GM21360 (cell line): ENCODE measurements at regions not wholly inside any gene's neighbourhood (a gene's known extent, or its start where the extent isn't known, plus 50 kb on each side); places are given as distances from the start of the nearest gene placed in this dataset.

Experiments
- ATAC-seq: cut with Tn5 transposase; IDR thresholded peaks from one replicate; pipeline ENCODE4 v1.9.1; 2021; ENCODE audit warnings: mild to moderate bottlenecking, moderate library complexity; ENCODE audit not compliant: unreplicated experiment

DNA sequence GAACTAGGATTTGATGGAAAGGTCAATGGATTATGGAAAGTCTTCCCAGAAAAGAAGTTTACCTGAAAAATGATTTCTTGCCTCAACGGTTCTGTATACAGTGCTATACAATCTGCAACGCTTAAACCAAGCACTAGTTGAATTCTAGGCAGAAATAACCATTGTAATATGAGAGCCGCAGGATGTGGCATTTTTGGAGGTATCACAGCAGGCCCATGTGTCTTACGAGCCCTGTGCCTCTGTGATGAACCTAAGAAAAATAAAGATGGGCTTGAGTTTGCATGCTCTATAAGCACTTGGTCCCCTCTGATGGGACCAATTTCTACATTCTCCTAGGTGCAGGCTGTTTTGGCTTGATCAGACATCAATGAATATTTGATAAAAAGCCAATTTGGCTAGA, 78.7 kb upstream of the RFC3 start:
- no peak for ATAC-seq

DNA sequence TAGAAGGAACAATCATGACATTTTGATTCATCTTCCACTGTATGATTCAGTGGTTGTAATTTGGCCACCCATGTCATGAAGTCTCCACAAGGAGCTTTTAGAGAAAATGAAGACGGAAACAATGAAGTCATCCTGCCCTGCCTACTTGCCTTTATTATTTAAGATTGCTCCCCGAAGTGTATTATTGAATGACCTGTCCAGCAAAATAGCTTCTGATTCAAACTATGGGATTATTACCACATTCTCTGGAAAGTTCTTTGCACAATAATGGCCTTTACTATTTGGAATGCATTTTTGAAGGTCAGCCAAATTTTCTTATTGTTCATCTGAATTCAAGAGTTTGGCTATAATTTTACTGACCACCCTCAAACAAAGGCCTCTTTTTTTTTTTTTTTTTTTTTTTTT, 77.8 kb upstream of the RFC3 start:
- ATAC-seq, result no peak

DNA sequence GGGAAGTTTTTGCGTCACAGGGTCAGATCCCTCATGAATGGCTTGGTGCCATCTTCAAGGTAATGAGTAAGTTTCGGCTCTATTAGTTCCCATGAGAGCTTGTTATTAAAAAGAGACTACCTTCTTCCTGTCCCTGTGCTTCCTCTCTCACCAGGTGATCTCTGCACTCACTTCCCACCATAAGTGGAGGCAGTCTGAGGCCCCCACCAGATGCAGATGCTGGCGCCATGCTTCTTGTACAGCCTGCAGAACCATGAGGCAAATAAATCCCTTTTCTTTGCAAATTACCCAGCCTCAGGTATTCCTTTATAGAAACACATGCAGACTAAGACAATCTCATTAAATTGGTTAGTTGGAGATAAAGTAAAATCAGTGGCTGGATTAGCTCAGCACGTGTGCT, 75.6 kb upstream of the RFC3 start:
- no peak for ATAC-seq

DNA sequence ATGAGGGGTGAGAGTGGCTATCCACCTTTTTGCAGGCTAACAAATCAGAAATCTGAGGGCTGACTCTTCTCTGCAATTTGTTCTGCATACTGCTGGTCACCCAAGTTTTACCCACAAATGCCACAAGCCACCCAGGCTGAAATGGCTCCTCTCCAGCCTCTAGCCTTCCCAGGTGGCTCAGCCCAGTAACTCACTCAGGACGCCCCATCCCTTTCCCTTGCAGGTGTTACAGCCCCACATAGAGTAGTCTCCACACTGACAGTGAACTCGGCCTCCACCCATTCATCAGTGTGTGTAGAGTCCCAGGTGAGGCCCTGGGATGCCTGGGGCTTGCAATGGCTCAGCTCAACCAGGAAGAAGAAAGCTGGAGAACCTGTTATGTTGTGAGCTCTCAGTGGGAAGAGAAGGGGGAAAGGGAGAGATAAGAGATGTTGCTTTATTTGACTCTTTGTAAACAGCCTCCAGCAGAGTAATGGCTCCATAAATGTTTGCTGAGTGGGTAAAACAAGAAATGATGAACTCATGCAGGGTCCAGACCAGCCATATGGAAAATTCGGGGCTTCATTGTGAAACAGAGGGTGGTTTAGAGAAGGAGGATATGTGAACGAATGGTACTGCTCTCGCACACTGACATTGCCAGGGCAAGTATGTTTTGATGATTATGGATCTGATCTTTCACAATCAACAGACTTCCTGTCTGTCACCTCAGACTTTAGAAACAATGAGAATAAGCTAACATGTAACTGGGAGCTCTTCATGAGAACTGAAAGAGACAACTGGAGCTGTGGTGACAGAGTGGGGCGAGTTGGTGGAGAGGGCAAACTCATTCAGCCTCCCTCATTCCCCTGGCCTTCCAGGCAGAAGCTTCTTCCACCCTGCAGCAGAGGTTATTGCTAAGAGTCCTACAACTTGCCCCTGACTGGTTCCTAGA, 74.2 kb upstream of the RFC3 start:
- ATAC-seq, result peak; percentile 70

DNA sequence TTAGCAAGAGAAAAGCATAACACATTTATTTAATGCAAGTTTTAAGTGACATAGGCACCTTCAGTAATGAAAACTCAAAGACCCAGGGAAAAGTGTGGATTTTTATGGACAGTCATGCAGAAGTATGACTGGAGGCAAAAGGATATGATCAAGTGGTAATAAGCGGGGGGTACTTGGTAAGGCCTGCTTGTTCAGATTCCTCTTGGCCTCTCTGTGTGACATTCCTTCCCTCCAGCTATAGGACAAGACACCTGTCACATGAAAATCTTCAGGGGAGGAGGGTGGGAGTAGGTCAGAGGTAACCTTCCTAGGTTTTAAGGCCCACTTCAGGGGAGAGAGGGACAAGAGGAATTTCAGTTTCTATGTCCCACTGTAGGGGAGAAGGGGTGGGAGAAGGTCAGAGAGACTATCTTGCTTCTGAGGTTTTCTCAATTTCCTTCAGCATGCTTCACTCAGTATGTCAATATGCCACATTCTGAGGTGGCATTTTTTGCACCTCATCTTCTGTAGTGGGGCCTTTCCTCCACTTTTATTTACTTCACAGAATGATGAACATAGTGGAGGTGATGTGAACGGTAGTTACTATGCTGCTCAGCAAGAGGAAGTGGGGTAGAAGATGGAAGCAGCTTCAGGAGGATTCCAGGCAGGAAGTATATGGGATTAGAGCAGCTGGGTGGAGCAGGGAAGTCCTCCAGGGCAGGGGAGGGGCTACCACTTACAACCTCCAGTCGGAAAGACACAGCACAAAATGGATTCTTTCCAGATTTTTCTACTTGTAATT, 73.2 kb upstream of the RFC3 start:
- ATAC-seq, result no peak

DNA sequence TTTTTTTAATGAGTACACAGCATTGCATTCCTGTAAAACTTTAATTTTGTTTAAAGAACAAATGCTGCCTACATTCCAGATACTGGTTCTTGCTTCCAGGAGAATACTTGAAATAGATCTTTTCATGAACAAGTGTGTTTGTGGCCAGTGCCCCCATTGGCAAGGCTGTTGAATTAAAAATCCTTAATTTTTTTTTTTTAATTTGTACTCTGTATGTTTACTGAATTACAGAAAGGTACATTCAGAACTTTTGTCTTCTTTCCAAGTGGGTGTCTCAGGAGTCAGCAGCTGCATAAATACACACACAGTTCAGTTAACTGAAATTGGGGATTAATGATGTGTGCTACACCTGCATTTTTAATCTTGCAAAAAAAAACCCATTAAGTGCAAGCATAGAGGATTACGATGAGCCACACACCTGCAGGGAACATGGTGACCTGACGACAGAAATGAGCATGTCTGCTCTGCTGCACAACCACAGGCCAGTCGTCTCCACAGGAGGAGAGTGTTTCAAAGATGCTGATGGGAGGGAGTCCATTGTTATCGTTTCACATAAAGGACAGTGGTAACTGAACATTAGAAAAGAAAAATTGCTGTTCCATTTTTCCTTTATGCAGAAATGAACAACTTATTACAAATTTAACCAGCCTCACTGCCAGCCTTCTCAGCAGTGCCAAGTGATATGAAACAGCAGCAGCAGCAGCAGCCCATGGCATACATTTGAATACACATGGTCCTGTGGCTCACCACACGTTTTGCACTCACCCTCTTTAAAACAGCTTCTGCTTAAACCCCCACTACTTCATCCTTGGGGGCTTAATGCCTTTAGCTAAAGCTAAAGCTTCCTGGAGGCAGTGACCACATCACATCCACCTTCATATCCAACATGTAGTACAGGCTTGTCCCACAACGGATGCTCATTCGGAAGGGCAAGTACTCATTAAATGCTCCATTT, 72.3 kb upstream of the RFC3 start:
- no peak for ATAC-seq

DNA sequence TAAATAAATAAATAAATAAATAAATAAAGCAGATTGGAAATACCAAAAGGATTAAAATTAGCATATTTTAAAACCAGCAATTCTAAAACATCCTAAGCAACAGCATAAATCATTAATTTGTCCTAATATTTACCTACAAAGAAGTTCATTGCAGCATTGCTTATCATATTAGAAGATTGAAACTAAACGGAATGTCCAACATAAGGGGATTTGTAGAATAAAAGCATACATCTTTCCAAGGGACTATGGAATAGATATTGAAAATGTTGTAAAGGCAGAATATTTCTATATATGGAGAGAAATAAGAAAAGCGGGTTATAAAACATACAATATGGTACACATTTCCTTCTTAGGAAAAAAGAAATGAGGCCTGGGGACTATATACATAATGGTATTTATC, 71.1 kb upstream of the RFC3 start:
- no peak for ATAC-seq

DNA sequence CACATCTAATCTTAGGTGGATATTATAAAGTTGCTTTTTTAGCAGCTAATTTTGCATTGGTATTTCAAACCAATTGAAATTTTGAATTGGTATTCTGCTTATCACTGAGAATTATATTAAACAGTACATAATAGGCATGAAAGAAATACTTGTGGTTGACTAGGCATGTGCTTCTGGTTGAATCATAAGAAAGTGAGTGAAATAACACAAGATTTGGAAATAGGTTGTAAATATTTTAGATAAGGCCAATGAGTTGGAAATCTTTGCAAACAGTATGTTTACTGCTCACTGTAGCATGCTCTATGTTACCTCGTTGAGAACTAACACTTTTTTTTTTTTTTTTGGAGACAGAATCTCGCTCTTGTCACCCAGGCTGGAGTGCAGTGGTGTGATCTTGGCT, 66.8 kb upstream of the RFC3 start:
- ATAC-seq, result no peak

DNA sequence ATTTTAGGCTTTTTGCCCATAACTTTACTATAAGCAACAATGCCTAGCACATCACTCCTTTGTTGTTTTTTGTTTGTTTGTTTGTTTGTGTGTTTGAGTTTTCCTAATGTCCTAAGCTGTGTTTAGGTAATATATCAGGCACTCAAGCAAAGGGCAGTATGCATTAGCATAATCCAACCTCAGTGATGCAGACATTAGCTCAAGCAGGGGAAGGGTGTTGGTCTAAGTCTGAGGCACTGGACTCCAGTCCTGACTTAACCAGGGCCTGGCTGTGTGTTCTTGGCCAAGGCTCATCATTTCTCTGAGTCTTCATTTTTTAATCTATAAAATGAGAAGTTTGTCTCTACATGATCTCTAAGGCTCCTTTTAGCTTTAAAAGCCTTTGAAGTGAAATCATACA, 65.9 kb upstream of the RFC3 start:
- ATAC-seq, result no peak

DNA sequence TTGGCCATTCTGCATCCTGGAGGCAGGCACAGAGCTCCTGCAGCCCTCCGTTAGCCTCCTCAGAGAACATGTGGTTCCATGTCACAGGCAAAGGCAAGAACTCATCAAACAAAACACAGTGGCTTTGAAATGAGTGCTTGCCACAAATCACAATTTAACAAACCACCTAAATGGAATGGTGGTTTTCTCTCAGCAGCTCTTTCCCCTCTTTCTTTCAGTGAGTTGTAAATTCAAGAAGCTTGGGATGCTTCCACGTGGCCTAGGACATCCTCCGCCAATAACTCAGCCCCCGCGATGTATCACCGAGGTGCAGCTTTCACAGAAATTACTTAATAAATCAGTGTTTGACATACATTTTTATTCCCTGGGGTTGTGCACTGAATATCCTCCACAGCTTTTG, 65.4 kb upstream of the RFC3 start:
- ATAC-seq, result no peak

DNA sequence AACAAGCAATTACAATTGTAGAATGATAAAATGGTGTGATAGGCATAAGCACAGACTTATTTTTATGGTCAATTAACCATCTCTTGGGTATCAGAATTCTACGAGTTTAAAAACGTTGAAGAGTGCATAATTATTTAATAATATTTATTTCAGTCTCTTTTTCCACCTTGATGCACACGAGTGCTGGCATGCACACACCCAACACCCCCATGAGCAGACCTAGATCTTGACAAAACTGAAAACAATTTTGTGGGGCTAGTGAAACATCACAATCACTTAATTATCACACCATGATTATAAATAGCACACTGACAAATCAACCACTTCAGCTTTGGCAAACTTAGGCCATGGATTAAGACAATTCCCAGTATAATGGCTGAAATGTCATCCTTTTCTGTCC, 61.0 kb upstream of the RFC3 start:
- no peak for ATAC-seq

DNA sequence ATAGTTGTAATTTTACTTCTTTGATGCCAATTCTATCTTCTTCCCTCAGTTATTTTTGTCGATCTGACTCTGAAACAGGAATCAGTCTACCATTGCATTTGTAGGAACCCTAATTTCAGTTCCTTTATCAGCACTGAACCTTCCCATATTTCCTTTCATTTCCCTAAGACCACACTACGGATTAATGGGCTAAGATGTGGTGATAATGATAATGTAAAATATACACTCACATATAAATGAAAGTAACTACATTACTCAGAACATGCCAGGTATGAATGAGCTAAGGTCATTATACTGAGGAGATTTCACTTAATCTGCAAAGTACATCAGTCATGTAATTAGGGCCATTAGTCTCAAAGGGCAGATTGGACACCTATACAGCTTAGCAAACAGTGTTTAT, 60.2 kb upstream of the RFC3 start:
- ATAC-seq, result peak; percentile 72

DNA sequence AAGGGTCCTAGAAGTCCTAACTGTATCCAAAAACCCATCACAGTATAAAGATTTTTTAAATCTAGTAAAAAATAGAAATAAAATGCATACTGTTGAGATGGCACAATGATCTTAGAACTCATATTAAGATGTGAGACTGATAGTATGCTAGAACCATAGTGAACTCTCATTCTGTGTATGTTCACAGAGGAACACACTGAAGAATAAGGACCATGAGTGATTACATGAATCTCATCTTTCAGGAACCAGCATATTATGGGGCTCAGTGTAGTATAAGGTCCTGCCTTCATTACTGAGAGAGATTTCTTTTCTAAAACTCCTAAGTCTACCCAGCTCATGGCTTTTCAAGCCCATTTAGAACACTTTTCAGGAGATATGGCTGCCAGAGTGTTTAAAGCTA, 59.8 kb upstream of the RFC3 start:
- ATAC-seq, result peak; percentile 61

DNA sequence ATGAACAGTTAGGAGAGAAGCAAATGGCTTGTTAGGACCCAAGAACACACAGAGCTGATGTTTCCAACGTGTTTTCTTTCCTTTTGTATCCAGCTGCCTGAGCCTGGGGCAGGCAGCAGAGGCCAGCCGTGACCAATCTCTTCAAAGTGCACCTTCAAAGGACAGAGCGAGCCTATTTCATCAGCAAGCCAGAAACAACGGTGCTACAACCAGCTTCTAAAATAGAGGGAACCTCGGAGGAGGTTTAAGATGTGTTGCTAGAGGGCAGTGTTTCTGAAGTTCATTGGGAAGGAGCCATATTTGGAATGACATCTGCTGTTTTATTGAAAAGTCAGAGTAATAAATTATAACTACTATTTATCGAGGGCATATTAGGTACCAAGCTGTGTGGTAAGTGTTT, 56.2 kb upstream of the RFC3 start:
- ATAC-seq, result no peak

DNA sequence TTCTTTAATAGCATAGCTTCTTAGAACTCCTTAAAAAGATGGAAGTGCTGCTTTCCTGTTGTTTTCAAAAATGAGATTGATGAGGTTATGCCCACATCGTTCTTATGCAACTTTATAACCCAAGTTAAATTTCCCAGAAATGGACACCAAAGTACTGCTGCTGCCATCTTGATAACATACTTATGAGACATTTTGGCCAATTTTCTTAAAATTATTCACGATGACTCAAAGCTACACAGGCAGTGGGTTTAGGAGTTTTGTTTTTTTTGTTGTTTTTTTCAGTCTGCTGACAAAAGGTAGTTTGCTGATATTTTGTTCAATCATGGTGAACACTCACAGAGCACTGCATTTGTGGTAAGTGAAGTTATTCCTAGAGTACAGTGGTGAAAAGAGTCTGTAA, 54.9 kb upstream of the RFC3 start:
- no peak for ATAC-seq

DNA sequence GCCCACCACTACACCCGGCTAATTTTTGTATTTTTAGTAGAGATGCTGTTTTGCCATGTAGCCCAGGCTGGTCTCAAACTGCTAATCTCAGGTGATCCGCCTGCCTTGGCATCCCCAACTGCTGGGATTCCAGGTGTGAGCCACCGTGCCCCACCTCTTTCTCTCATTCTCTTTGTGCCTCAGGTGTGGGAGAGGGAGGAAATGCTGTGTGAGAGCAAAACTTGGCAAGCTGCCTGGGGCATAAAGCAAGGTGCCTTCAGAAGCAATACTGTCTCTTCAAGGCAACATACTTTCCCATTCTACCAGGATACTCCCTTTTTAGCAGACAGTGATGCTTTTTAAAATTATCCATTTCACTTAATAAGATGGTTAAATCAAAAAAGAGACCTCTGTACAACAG, 53.2 kb upstream of the RFC3 start:
- no peak for ATAC-seq

DNA sequence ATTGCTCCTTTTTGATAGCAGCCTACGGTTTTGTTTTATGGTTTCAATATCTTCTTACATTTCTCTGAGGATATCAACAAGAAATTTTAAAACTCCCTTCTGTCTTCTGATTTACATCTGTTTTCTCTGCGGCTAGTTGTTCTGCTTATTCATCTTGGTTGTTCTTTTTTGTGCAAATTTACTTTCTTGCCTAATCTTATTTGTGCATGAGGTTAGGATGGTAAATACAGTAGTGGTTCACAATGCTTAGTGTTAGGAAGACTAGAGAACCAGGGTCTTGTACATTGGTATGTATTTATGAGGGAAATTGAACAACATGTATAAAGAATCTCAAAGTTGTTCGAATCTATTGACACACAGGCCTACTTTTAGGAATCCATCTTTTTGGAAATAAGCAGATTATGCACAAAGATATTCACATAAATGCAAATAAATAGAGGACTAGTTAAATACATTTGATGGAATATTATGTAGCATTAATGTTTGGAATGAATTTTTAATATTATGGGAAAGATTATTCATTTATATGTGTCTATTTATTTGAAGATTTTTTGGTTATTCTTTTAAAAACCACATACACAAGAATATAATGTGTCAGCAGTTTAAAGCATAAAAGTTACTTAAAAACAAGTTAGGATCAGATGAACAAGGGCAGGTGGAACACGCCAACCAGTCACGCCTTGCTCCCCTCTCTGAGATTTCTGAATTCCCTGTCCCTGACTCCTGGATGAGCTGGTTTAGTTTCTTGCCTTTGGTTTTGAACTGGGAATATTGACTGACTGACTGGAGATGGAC, 51.4 kb upstream of the RFC3 start:
- no peak for ATAC-seq

DNA sequence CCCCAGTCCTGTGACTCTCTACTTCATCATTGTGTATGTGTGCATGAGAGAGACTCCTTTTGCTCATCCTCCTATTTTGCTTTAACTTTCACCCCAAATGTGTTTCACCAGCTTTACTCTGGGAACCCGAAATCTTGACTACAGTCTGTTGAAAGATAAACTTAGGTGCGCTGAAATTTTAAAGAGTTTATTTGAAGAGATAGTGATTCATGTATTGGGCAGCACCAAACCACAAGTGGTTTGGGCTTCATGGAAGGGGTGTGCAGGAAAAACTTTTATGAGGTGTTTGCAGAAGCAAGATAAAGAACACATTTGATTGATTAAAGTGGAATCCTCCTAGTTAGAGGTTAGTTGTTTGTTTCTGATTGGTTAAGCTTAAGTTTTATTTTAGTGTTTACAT, 50.8 kb upstream of the RFC3 start:
- no peak for ATAC-seq
